ENCODE measurements at regions not wholly inside any gene's neighbourhood (a gene's known extent, or its start where the extent isn't known, plus 50 kb on each side); places are given as distances from the start of the nearest gene placed in this dataset.
"Not testable (repeated sequence)": the region's sequence is repeated elsewhere in the genome, so short reads cannot be mapped to it uniquely, and the experiment has no call there.

DNA sequence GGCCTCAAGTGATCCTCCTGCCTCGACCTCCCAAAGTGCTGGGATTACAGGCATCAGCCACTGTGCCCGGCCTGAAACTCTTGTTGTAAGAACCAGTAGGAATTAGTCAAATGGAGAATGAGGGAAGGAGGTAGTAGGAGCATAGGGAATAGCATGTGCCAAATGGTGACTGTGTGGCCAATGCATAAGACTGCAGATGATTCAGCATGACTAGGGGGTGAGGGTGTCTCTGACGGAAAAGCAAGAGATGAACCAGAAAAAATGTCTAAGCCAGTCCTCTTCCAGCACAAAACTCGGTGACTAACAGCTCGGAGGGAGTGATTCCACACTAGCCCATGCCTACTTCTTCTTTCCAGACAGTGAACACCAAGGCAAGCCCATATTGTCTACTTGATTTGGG lies 58.2 kb upstream of the DUSP21 start:
- H3K4me2 ChIP-seq (ENCODE audit: low read depth, low read length, poor library complexity, severe bottlenecking): no peak overlapping the region
- H3K36me3 ChIP-seq (ENCODE audit: insufficient read depth, low read length): no peaks in the 10 kb centered on the region
- no peak for DNase-seq
- H4K20me1 ChIP-seq (ENCODE audit: insufficient read depth, low read depth, low read length): no peaks in the 10 kb centered on the region
- H2AFZ ChIP-seq (ENCODE audit: low read length): no peak overlapping the region
- H3K9me3 ChIP-seq (ENCODE audit: low read length): no peaks in the 10 kb centered on the region
- H3K4me3 ChIP-seq (ENCODE audit: low read length): no peak overlapping the region
- no peaks in the 10 kb centered on the region for H3K9me2 ChIP-seq (replicated peaks; ENCODE audit: insufficient read depth, low read length)
- H3K4me1 ChIP-seq (ENCODE audit: low read length): no peaks in the 10 kb centered on the region
- H3K27me3 ChIP-seq (ENCODE audit: low read length): no peaks in the 10 kb centered on the region
- no peaks in the 10 kb centered on the region for H3K79me2 ChIP-seq (ENCODE audit: low read length)
- H3K27ac ChIP-seq (ENCODE audit: low read length): no peak overlapping the region
- H3K9ac ChIP-seq (ENCODE audit: low read length): no peak overlapping the region

GRCh38 chrX:44784241-44784640 lies 59.6 kb upstream of the DUSP21 start:
- H3K9ac ChIP-seq (ENCODE audit: low read length): no peak overlapping the region
- no peak for DNase-seq
- no peak overlapping the region for H3K4me2 ChIP-seq (ENCODE audit: low read depth, low read length, poor library complexity, severe bottlenecking)

DNA sequence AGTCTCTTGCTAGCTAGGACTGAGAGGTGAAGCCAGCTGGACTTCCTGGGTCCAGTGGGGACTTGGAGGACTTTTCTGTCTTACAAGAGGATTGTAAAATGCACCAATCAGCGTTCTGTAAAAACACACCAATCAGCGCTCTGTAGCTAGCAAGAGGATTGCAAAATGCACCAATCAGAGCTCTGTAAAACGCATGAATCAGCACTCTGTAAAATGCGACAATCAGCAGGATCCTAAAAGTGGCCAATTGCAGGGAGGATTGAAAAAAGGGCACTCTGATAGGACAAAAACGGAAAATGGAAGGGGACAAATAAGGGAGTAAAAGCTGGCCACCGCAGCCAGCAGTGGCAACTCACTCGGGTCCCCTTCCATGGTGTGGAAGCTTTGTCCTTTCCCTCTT lies 65.6 kb upstream of the DUSP21 start:
- no peaks in the 10 kb centered on the region for H3K36me3 ChIP-seq (ENCODE audit: insufficient read depth, low read length)
- H3K9me3 ChIP-seq (ENCODE audit: low read length): no peaks in the 10 kb centered on the region
- H3K9ac ChIP-seq (ENCODE audit: low read length): no peak overlapping the region
- no peaks in the 10 kb centered on the region for H3K9me2 ChIP-seq (replicated peaks; ENCODE audit: insufficient read depth, low read length)
- no peaks in the 10 kb centered on the region for H3K4me1 ChIP-seq (ENCODE audit: low read length)
- H3K27ac ChIP-seq (ENCODE audit: low read length): no peak overlapping the region
- H3K4me2 ChIP-seq (ENCODE audit: low read depth, low read length, poor library complexity, severe bottlenecking): no peak overlapping the region
- DNase-seq: no peak
- H2AFZ ChIP-seq (ENCODE audit: low read length): no peak overlapping the region
- no peaks in the 10 kb centered on the region for H4K20me1 ChIP-seq (ENCODE audit: insufficient read depth, low read depth, low read length)
- H3K27me3 ChIP-seq (ENCODE audit: low read length): no peaks in the 10 kb centered on the region
- H3K4me3 ChIP-seq (ENCODE audit: low read length): no peak overlapping the region
- no peaks in the 10 kb centered on the region for H3K79me2 ChIP-seq (ENCODE audit: low read length)

More at GRCh38 chrX:44784241-44784640, 59.6 kb upstream of the DUSP21 start:
- Histone ChIP-seq H3K27me3 (ENCODE audit: low read length) (no peaks in the 10 kb centered on the region), H2AFZ (ENCODE audit: low read length) (no peak overlapping the region), H3K4me1 (ENCODE audit: low read length) (no peaks in the 10 kb centered on the region), H3K9me2 (replicated peaks; ENCODE audit: insufficient read depth, low read length) (no peaks in the 10 kb centered on the region), H4K20me1 (ENCODE audit: insufficient read depth, low read depth, low read length) (no peaks in the 10 kb centered on the region), H3K4me3 (ENCODE audit: low read length) (no peak overlapping the region), H3K36me3 (ENCODE audit: insufficient read depth, low read length) (no peaks in the 10 kb centered on the region), H3K79me2 (ENCODE audit: low read length) (no peaks in the 10 kb centered on the region), H3K9me3 (ENCODE audit: low read length) (no peaks in the 10 kb centered on the region), H3K27ac (ENCODE audit: low read length) (no peak overlapping the region)

DNA sequence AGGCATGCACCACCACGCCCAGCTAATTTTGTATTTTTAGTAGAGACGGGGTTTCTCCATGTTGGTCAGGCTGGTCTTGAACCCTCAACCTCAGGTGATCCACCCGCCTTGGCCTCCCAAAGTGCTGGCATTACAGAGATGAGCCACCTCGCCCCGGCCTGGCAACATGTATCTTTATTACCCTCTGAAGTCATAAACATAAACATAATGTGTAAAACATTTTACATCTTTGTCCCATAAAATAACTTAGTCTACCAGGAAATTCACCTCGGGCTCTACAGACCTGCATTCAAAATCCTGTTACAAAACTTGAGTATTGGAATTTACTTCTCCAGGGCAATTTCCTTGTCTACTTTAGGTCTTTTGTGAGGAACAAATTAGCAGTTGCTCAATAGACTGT lies 68.1 kb upstream of the DUSP21 start:
- no peaks in the 10 kb centered on the region for H3K9me2 ChIP-seq (replicated peaks; ENCODE audit: insufficient read depth, low read length)
- H3K27me3 ChIP-seq (ENCODE audit: low read length): no peaks in the 10 kb centered on the region
- H2AFZ ChIP-seq (ENCODE audit: low read length): no peak overlapping the region
- H3K4me3 ChIP-seq (ENCODE audit: low read length): no peak overlapping the region
- H4K20me1 ChIP-seq (ENCODE audit: insufficient read depth, low read depth, low read length): no peaks in the 10 kb centered on the region
- H3K4me1 ChIP-seq (ENCODE audit: low read length): no peaks in the 10 kb centered on the region
- H3K4me2 ChIP-seq (ENCODE audit: low read depth, low read length, poor library complexity, severe bottlenecking): no peak overlapping the region
- H3K36me3 ChIP-seq (ENCODE audit: insufficient read depth, low read length): no peaks in the 10 kb centered on the region
- H3K27ac ChIP-seq (ENCODE audit: low read length): no peak overlapping the region
- DNase-seq: no peak
- no peaks in the 10 kb centered on the region for H3K9me3 ChIP-seq (ENCODE audit: low read length)
- H3K9ac ChIP-seq (ENCODE audit: low read length): no peak overlapping the region
- H3K79me2 ChIP-seq (ENCODE audit: low read length): no peaks in the 10 kb centered on the region

GRCh38 chrX:44774066-44774465 lies 69.8 kb upstream of the DUSP21 start:
- H3K79me2 ChIP-seq (ENCODE audit: low read length); H3K4me1 ChIP-seq (ENCODE audit: low read length); H3K4me3 ChIP-seq (ENCODE audit: low read length); H3K27ac ChIP-seq (ENCODE audit: low read length); H2AFZ ChIP-seq (ENCODE audit: low read length); H3K9me3 ChIP-seq (ENCODE audit: low read length); H3K27me3 ChIP-seq (ENCODE audit: low read length); DNase-seq; H3K9ac ChIP-seq (ENCODE audit: low read length); H3K36me3 ChIP-seq (ENCODE audit: insufficient read depth, low read length); H3K9me2 ChIP-seq (replicated peaks; ENCODE audit: insufficient read depth, low read length); H4K20me1 ChIP-seq (ENCODE audit: insufficient read depth, low read depth, low read length); H3K4me2 ChIP-seq (ENCODE audit: low read depth, low read length, poor library complexity, severe bottlenecking): not testable (repeated sequence)

- H4K20me1 ChIP-seq (ENCODE audit: insufficient read depth, low read depth, low read length): no peaks in the 10 kb centered on the region
- no peaks in the 10 kb centered on the region for H3K79me2 ChIP-seq (ENCODE audit: low read length)
- no peak overlapping the region for H3K4me3 ChIP-seq (ENCODE audit: low read length)
- no peaks in the 10 kb centered on the region for H3K27me3 ChIP-seq (ENCODE audit: low read length)
- no peaks in the 10 kb centered on the region for H3K9me3 ChIP-seq (ENCODE audit: low read length)
- no peaks in the 10 kb centered on the region for H3K36me3 ChIP-seq (ENCODE audit: insufficient read depth, low read length)
- H3K4me1 ChIP-seq (ENCODE audit: low read length): peaks cover 6% of the 10 kb centered on the region
- H3K9me2 ChIP-seq (replicated peaks; ENCODE audit: insufficient read depth, low read length): no peaks in the 10 kb centered on the region
- H3K9ac ChIP-seq (ENCODE audit: low read length): no peak overlapping the region
- H3K4me2 ChIP-seq (ENCODE audit: low read depth, low read length, poor library complexity, severe bottlenecking): no peak overlapping the region
- no peak overlapping the region for H3K27ac ChIP-seq (ENCODE audit: low read length)
- no peak overlapping the region for H2AFZ ChIP-seq (ENCODE audit: low read length)
- DNase-seq: no peak
Measured at GRCh38 chrX:44770121-44770520, 73.7 kb upstream of the DUSP21 start.

- Histone ChIP-seq H3K27ac (ENCODE audit: low read length) (no peak overlapping the region), H3K9me2 (replicated peaks; ENCODE audit: insufficient read depth, low read length) (no peaks in the 10 kb centered on the region), H3K79me2 (ENCODE audit: low read length) (no peaks in the 10 kb centered on the region), H3K9me3 (ENCODE audit: low read length) (no peaks in the 10 kb centered on the region), H3K36me3 (ENCODE audit: insufficient read depth, low read length) (no peaks in the 10 kb centered on the region), H3K4me3 (ENCODE audit: low read length) (no peak overlapping the region), H3K4me1 (ENCODE audit: low read length) (peaks cover 6% of the 10 kb centered on the region), H2AFZ (ENCODE audit: low read length) (no peak overlapping the region), H3K4me2 (ENCODE audit: low read depth, low read length, poor library complexity, severe bottlenecking) (no peak overlapping the region), H4K20me1 (ENCODE audit: insufficient read depth, low read depth, low read length) (no peaks in the 10 kb centered on the region), H3K9ac (ENCODE audit: low read length) (no peak overlapping the region), H3K27me3 (ENCODE audit: low read length) (no peaks in the 10 kb centered on the region)
- DNase-seq: no peak
Measured at GRCh38 chrX:44767308-44767707, 76.5 kb upstream of the DUSP21 start.

DNA sequence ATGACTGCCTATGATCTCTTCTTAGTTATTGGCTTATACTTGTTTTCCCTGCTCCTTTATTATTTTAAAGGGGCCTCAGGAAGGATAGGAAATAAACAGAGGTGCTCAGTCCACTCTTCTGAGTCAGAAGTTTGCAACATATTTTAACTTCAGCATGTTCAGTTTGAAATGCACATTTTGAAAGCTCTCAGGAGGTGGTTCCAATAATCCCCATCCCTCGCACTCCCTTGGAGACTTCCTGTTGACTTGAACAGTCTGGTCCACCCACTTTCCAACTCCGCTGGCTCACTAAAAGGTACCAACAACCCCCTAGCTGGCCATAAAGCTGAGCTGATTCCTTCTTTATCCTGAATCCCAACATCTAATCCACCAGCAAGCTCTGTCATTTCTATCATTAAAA lies 78.3 kb upstream of the DUSP21 start:
- Histone ChIP-seq H3K79me2 (ENCODE audit: low read length) (no peaks in the 10 kb centered on the region), H4K20me1 (ENCODE audit: insufficient read depth, low read depth, low read length) (no peaks in the 10 kb centered on the region), H3K27ac (ENCODE audit: low read length) (no peak overlapping the region), H3K4me2 (ENCODE audit: low read depth, low read length, poor library complexity, severe bottlenecking) (no peak overlapping the region), H3K36me3 (ENCODE audit: insufficient read depth, low read length) (no peaks in the 10 kb centered on the region), H3K9ac (ENCODE audit: low read length) (no peak overlapping the region), H3K9me3 (ENCODE audit: low read length) (no peaks in the 10 kb centered on the region), H2AFZ (ENCODE audit: low read length) (no peak overlapping the region), H3K27me3 (ENCODE audit: low read length) (no peaks in the 10 kb centered on the region), H3K4me3 (ENCODE audit: low read length) (no peak overlapping the region), H3K4me1 (ENCODE audit: low read length) (peaks cover 6% of the 10 kb centered on the region), H3K9me2 (replicated peaks; ENCODE audit: insufficient read depth, low read length) (no peaks in the 10 kb centered on the region)
- DNase-seq: no peak

- Histone ChIP-seq H3K79me2 (ENCODE audit: low read length) (no peaks in the 10 kb centered on the region), H3K27ac (ENCODE audit: low read length) (no peak overlapping the region), H3K36me3 (ENCODE audit: insufficient read depth, low read length) (no peaks in the 10 kb centered on the region), H2AFZ (ENCODE audit: low read length) (no peak overlapping the region), H3K4me2 (ENCODE audit: low read depth, low read length, poor library complexity, severe bottlenecking) (no peak overlapping the region), H3K4me1 (ENCODE audit: low read length) (no peaks in the 10 kb centered on the region), H3K4me3 (ENCODE audit: low read length) (no peak overlapping the region), H3K9me3 (ENCODE audit: low read length) (no peaks in the 10 kb centered on the region), H3K27me3 (ENCODE audit: low read length) (no peaks in the 10 kb centered on the region), H4K20me1 (ENCODE audit: insufficient read depth, low read depth, low read length) (no peaks in the 10 kb centered on the region), H3K9me2 (replicated peaks; ENCODE audit: insufficient read depth, low read length) (no peaks in the 10 kb centered on the region), H3K9ac (ENCODE audit: low read length) (no peak overlapping the region)
- DNase-seq: no peak
Measured at GRCh38 chrX:44747969-44748368, 95.9 kb upstream of the DUSP21 start.

Data from Karpas-422 (cell line).